GM12892 (cell line): ENCODE measurements at regions not wholly inside any gene's neighbourhood (a gene's known extent, or its start where the extent isn't known, plus 50 kb on each side); places are given as distances from the start of the nearest gene placed in this dataset.

Source experiments
- POLR2A ChIP-seq: IDR thresholded peaks from 2 replicates; pipeline ENCODE4 v1.6.1; 2011; ENCODE audit warnings: low read depth, low read length, control low read depth
- POLR2AphosphoS5 ChIP-seq: IDR thresholded peaks from 2 replicates; pipeline ENCODE4 v1.6.1; 2011; ENCODE audit warnings: low read depth, low read length, control low read depth
- TAF1 ChIP-seq: IDR thresholded peaks from 2 replicates; pipeline ENCODE4 v1.6.1; 2011; ENCODE audit warnings: low read depth, mild to moderate bottlenecking, control low read depth, low read length, borderline replicate concordance

DNA sequence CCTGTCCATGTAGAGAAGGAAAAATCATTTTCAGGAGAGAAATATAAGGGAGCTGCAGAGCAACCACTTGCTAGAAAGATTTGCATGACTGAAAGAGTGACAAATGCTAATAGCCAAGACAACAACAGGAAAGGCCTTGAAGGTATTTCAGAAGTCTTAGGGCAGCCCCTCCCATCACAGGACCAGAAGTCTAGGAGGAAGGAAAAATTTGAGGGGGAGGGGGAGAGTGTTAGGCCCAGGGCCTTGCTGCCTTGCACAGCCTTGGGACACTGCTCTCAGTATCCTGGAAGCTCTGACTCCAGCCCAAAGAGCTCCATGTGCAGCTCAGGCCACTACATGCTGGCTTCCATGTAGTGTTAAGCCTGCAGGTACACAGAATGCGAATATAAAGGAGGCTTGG is 266.9 kb downstream of the GLI2 start:
- no peak for TF ChIP-seq POLR2A
- TF ChIP-seq POLR2AphosphoS5, result no peak
- TF ChIP-seq TAF1, result no peak
